ENCODE measurements at regions not wholly inside any gene's neighbourhood (a gene's known extent, or its start where the extent isn't known, plus 50 kb on each side); places are given as distances from the start of the nearest gene placed in this dataset.
A peak's percentile ranks its signal among the peaks of the same experiment; 100 is the strongest.
"Not testable (repeated sequence)": the region's sequence is repeated elsewhere in the genome, so short reads cannot be mapped to it uniquely, and the experiment has no call there.

DNA sequence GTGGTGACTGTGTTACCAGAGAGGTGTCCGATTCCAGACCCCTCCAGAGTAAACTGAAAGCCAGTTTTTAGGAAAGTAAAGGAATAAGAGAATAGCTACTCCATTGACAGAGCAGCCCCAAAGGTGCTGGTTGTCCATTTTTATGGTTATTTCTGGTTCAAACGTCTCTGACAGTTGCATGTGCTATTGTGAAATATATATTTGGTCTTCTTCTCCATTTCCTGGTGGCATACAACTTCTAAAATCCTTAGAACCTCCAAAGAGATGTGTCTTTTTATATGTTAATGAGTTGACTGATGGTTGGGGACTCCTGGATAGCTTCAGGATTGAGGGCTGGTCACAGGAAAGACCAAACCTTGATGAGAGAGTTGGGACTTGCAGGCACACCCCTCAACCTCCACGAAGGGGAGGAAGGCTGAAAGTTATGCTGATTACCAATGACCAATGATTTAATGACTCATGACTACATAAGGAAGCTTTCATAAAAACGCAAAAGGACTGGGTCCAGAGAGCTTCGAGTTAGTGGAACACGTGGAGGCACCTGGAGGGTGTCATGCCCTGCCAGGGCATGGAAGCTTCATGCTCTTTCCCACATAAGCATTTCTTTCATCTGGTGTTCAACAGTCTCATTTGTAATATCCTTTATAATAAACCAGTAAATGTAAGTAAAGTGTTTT, 100.7 kb downstream of the SLC16A1 start:
- DNase-seq (no peak), ATAC-seq (no peak)
- intact Hi-C loops (cut with DNase I, micrococcal nuclease): no loop called here

DNA sequence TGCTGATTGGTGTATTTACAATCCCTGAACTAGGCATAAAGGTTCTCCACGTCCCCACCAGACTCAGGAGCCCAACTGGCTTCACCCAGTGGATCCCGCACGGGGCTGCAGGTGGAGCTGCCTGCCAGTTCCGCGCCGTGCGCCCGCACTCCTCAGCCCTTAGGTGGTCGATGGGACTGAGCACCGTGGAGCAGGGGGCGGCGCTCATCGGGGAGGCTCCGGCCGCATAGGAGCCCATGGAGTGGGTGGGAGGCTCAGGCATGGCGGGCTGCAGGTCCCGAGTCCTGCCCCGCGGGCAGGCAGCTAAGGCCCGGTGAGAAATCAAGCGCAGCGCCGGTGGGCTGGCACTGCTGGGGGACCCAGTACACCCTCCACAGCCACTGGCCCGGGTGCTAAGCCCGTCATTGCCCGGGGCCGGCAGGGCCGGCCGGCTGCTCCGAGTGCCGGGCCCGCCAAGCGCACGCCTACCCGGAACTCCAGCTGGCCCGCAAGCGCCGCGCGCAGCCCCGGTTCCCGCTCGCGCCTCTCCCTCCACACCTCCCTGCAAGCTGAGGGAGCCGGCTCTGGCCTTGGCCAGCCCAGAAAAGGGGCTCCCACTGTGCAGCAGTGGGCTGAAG, 101.5 kb downstream of the SLC16A1 start:
- intact Hi-C loops (cut with DNase I, micrococcal nuclease); DNase-seq; ATAC-seq: not testable (repeated sequence)

DNA sequence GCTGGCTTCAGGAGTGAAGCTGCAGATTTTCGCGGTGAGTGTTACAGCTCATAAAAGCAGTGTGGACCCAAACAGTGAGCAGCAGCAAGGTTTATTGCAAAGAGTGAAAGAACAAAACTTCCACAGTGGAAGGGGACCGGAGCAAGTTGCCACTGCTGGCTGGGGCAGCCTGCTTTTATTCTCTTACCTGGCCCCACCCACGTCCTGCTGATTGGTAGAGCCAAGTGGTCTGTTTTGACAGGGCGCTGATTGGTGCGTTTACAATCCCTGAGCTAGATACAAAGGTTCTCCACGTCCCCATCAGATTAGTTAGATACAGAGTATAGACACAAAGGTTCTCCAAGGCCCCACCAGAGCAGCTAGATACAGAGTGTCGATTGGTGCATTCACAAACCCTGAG, 102.1 kb downstream of the SLC16A1 start:
- intact Hi-C loops (cut with DNase I, micrococcal nuclease); DNase-seq; ATAC-seq: not testable (repeated sequence)

DNA sequence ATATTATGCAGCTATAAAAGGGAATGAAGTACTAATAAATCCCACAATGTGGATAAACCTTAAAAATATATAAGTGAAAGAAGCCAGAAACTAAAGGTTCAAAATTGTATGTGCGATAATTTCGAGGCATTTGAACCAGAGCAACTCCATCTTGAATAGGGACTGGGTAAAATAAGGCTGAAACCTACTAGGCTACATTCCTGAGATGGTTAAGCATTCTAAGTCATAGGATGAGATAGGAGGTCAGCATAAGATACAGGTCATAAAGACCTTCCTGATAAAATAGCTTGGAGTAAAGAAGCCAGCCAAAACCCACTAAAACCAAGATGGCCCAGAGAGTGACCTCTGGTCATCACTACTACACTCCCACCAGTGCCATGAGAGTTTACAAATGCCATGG, 103.1 kb downstream of the SLC16A1 start:
- ATAC-seq: no peak
- intact Hi-C loops (cut with DNase I, micrococcal nuclease): no loop called here
- no peak for DNase-seq

- intact Hi-C loops (cut with DNase I, micrococcal nuclease): no loop called here
- ATAC-seq: peak; percentile 76
Observed at GRCh38 chr1:112852276-112852675, 103.7 kb downstream of the SLC16A1 start.

GRCh38 chr1:112850034-112850757, 105.8 kb downstream of the SLC16A1 start:
- intact Hi-C loops (cut with DNase I, micrococcal nuclease): no loop called here
- DNase-seq (no peak), ATAC-seq (peak; percentile 17)

More at GRCh38 chr1:112852276-112852675, 103.7 kb downstream of the SLC16A1 start:
- no peak for DNase-seq

- DNase-seq: peak in 1 of 2 donors; percentile 27
- intact Hi-C loops (cut with DNase I, micrococcal nuclease): no loop called here
- peak; percentile 66 for ATAC-seq
Observed at GRCh38 chr1:112849425-112850033, 106.5 kb downstream of the SLC16A1 start.

DNA sequence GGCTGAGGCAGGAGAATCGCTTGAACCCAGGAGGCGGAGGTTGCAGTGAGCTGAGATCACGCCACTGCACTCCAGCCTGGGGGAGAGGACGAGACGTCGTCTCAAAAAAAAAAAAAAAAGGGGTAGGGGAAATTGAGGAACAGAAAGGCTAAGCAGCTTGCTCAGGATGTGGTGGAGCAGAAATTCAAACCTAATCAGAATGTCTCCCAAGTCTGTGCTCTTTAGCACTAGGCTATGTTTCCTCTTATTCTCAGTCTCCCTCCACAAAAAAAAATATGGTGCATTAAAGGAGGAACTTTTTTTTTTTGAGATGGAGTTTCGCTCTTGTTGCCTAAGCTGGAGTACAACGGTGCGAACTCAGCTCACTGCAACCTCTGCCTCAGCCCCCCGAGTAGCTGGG, 114.2 kb downstream of the SLC16A1 start:
- DNase-seq (no peak), ATAC-seq (no peak)

GRCh38 chr1:112840631-112841624, 115.1 kb downstream of the SLC16A1 start:
- ATAC-seq: peak; percentile 48
- no peak for DNase-seq
- intact Hi-C loops (cut with DNase I, micrococcal nuclease): no loop called here

More for the DNA sequence above, 114.2 kb downstream of the SLC16A1 start:
- intact Hi-C loops (cut with DNase I, micrococcal nuclease): no loop called here

GRCh38 chr1:112836642-112837041, 119.4 kb downstream of the SLC16A1 start:
- intact Hi-C loops (cut with DNase I, micrococcal nuclease): no loop called here
- DNase-seq (no peak), ATAC-seq (peak; percentile 37)

DNA sequence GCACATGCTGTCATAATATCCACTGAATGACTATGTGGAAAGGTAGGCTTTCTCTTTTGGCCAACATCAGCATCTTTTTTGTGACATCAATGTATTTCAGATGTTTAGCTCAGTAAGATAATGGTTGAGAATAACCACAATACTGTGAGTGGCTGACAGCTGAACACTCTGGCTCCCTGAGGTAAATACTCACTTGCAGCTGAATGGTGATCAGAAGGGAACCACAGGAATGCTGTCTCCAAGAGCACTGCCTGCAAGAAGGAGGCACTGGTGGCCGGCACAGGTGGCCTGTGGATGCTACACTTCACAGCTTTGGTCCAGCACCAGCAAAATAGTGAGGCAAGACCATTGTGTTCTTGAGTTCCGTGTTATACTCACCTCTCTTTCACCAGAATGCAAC, 118.7 kb upstream of the PPM1J start:
- ATAC-seq (no peak), DNase-seq (no peak)
- intact Hi-C loops (cut with DNase I, micrococcal nuclease): no loop called here

- intact Hi-C loops (cut with DNase I, micrococcal nuclease); ATAC-seq; DNase-seq: not testable (repeated sequence)
Observed at GRCh38 chr1:112832259-112832658, 117.1 kb upstream of the PPM1J start.

- ATAC-seq; DNase-seq; intact Hi-C loops (cut with DNase I, micrococcal nuclease): not testable (repeated sequence)
Observed at GRCh38 chr1:112829691-112830090, 114.6 kb upstream of the PPM1J start.

DNA sequence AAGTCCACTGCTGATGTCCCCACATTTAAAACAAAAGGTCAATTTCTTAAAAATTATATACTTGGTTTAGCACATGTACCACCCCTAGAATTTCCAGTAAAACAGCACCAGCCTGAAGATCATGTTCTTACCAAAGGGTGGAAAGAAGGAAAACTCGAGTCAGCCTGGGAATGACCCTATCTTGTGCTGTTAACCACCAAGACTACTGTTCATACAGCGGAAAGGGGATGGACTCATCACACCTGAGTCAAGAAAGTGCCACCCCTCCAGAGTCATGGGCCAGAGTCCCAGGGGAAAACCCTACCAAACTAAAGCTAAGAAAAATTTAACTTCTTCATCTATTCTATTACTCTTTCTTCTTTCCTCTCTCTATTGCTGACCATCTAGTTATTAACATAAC, 113.6 kb upstream of the PPM1J start:
- DNase-seq (no peak), ATAC-seq (no peak)
- intact Hi-C loops (cut with DNase I, micrococcal nuclease): no loop called here

DNA sequence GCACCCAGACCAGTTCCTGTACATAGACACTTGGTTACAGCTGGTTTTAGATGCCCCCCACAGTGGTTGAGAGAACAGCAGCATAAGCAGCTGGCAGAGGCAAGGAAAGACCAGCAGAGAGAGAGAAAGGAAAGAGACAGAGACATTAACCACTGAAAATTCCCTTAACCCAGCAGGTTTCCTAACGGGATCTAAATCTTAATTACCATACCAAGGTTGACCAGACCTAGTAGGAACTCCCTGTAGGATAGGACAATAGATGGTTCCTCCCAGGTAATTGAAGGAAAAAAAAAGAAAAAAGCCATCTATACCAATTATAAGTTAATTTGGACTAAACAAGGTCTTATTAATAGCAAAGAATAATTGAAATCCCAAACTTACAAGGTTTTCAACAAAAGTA, 112.3 kb upstream of the PPM1J start:
- intact Hi-C loops (cut with DNase I, micrococcal nuclease); DNase-seq; ATAC-seq: not testable (repeated sequence)

- intact Hi-C loops (cut with DNase I, micrococcal nuclease): no loop called here
- no peak for ATAC-seq
- no peak for DNase-seq
Observed at GRCh38 chr1:112826217-112826944, 111.2 kb upstream of the PPM1J start.

DNA sequence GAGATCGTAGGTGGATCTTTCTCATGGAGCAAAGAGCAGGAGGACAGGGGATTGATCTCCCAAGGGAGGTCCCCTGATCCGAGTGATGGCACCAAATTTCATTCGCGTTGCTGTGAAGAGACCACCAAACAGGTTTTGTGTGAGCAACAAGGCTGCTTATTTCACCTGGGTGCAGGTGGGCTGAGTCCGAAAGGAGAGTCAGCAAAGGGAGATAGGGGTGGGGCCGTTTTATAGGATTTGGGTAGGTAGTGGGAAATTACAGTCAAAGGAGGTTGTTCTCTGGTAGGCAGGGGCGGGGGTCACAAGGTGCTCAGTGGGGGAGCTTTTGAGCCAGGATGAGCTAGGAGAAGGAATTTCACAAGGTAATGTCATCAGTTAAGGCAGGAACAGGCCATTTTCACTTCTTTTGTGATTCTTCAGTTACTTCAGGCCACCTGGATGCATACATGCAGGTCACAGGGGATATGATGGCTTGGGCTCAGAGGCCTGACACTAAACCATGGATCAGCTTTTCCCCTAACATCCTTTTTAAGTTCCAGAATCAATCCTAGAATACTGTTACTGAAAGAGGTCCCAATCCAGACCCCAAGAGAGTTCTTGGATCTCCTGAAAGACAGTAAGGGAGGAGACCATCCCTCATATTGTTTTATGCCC, 110.6 kb upstream of the PPM1J start:
- intact Hi-C loops (cut with DNase I, micrococcal nuclease); DNase-seq; ATAC-seq: not testable (repeated sequence)
